ENCODE measurements at regions not wholly inside any gene's neighbourhood (a gene's known extent, or its start where the extent isn't known, plus 50 kb on each side); places are given as distances from the start of the nearest gene placed in this dataset.

- no peaks in the 10 kb centered on the region for H3K9me3 ChIP-seq
- no peaks in the 10 kb centered on the region for H3K27me3 ChIP-seq
- no peak overlapping the region for H3K27ac ChIP-seq
- intact Hi-C loops (cut with DNase I): no loop called here
- no peaks in the 10 kb centered on the region for H3K4me1 ChIP-seq
- DNase-seq (ENCODE audit: low spot score in 2 of 2): no peak
- H3K36me3 ChIP-seq: no peaks in the 10 kb centered on the region
- no peak overlapping the region for H3K4me3 ChIP-seq
- TF ChIP-seq CTCF (IDR thresholded peaks at IDR 0.05): no peak
Observed at GRCh38 chr9:120137186-120137840, 442.7 kb downstream of the CDK5RAP2 start.

- no peaks in the 10 kb centered on the region for H3K27me3 ChIP-seq
- H3K27ac ChIP-seq: no peak overlapping the region
- no peak for TF ChIP-seq CTCF (IDR thresholded peaks at IDR 0.05)
- no peaks in the 10 kb centered on the region for H3K9me3 ChIP-seq
- no peak overlapping the region for H3K4me3 ChIP-seq
- H3K36me3 ChIP-seq: no peaks in the 10 kb centered on the region
- intact Hi-C loops (cut with DNase I): no loop called here
- no peak for DNase-seq (ENCODE audit: low spot score in 2 of 2)
- H3K4me1 ChIP-seq: no peaks in the 10 kb centered on the region
Observed at GRCh38 chr9:120136696-120137095, 443.3 kb downstream of the CDK5RAP2 start.

GRCh38 chr9:120117081-120117480 lies 462.9 kb downstream of the CDK5RAP2 start:
- Histone ChIP-seq H3K4me1 (no peaks in the 10 kb centered on the region), H3K4me3 (no peak overlapping the region), H3K36me3 (no peaks in the 10 kb centered on the region), H3K27me3 (no peaks in the 10 kb centered on the region), H3K9me3 (peaks cover 0 to 3% of the 10 kb centered on the region in 2 donors), H3K27ac (no peak overlapping the region)
- no peak for TF ChIP-seq CTCF (IDR thresholded peaks at IDR 0.05)
- no peak for DNase-seq (ENCODE audit: low spot score in 2 of 2)
- intact Hi-C loops (cut with DNase I): no loop called here

GRCh38 chr9:120110520-120110919 lies 469.4 kb downstream of the CDK5RAP2 start:
- intact Hi-C loops (cut with DNase I): no loop called here
- H3K9me3 ChIP-seq: no peaks in the 10 kb centered on the region
- H3K4me3 ChIP-seq: no peak overlapping the region
- no peaks in the 10 kb centered on the region for H3K27me3 ChIP-seq
- H3K36me3 ChIP-seq: no peaks in the 10 kb centered on the region
- DNase-seq (ENCODE audit: low spot score in 2 of 2): no peak
- TF ChIP-seq CTCF (IDR thresholded peaks at IDR 0.05): no peak
- no peak overlapping the region for H3K27ac ChIP-seq
- no peaks in the 10 kb centered on the region for H3K4me1 ChIP-seq

GRCh38 chr9:120109242-120109641 lies 470.7 kb downstream of the CDK5RAP2 start:
- Histone ChIP-seq H3K9me3 (no peaks in the 10 kb centered on the region), H3K36me3 (no peaks in the 10 kb centered on the region), H3K4me3 (no peak overlapping the region), H3K4me1 (no peaks in the 10 kb centered on the region), H3K27me3 (no peaks in the 10 kb centered on the region), H3K27ac (no peak overlapping the region)
- TF ChIP-seq CTCF (IDR thresholded peaks at IDR 0.05): no peak
- intact Hi-C loops (cut with DNase I): no loop called here
- DNase-seq (ENCODE audit: low spot score in 2 of 2): no peak

GRCh38 chr9:120107138-120107537 lies 472.8 kb downstream of the CDK5RAP2 start:
- Histone ChIP-seq H3K36me3 (no peaks in the 10 kb centered on the region), H3K4me1 (no peaks in the 10 kb centered on the region), H3K27ac (no peak overlapping the region), H3K4me3 (no peak overlapping the region), H3K9me3 (no peaks in the 10 kb centered on the region), H3K27me3 (no peaks in the 10 kb centered on the region)
- DNase-seq (ENCODE audit: low spot score in 2 of 2): no peak
- no peak for TF ChIP-seq CTCF (IDR thresholded peaks at IDR 0.05)
- intact Hi-C loops (cut with DNase I): no loop called here

Measured in ascending aorta (tissue), 2 donors.